ENCODE measurements at regions not wholly inside any gene's neighbourhood (a gene's known extent, or its start where the extent isn't known, plus 50 kb on each side); places are given as distances from the start of the nearest gene placed in this dataset.

DNA sequence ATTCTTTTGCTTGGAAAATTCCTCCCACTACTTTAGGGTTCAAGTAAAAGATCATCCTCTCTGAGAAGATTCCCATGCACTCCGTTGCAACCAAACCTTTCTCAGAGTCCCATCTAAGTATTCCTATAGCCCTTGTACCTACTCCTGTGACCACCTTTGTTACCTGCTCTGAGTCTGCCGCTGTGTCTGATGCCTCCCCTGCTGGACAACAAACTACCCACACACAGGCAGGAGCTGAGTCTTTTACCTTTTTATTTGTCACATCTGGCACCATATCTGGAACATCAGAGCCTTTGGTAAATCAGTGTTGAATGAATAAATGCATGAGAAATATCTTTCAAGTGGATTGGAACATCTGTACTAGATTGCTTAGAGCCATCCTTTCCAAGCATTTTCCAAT, 82.1 kb upstream of the FLRT2 start:
- no peak for TF ChIP-seq CTCF (IDR thresholded peaks at IDR 0.05)
- TF ChIP-seq POLR2AphosphoS5 (IDR thresholded peaks at IDR 0.05), result no peak
- no peak for TF ChIP-seq POLR2A (IDR thresholded peaks at IDR 0.05)
- TF ChIP-seq EP300 (IDR thresholded peaks at IDR 0.05), result no peak

All from sigmoid colon (tissue), 4 donors.